ENCODE measurements at regions not wholly inside any gene's neighbourhood (a gene's known extent, or its start where the extent isn't known, plus 50 kb on each side); places are given as distances from the start of the nearest gene placed in this dataset.

- DNase-seq (ENCODE audit: low read depth in 4 of 4, low spot score in 3 of 4): no peak
Observed at GRCh38 chr4:155616117-155616516, 50.5 kb upstream of the GUCY1A1 start.

- DNase-seq (ENCODE audit: low read depth in 4 of 4, low spot score in 3 of 4): no peak
Observed at GRCh38 chr4:155615081-155615887, 51.4 kb upstream of the GUCY1A1 start.

GRCh38 chr4:155614111-155614762 is 52.4 kb upstream of the GUCY1A1 start:
- no peak for DNase-seq (ENCODE audit: low read depth in 4 of 4, low spot score in 3 of 4)

DNA sequence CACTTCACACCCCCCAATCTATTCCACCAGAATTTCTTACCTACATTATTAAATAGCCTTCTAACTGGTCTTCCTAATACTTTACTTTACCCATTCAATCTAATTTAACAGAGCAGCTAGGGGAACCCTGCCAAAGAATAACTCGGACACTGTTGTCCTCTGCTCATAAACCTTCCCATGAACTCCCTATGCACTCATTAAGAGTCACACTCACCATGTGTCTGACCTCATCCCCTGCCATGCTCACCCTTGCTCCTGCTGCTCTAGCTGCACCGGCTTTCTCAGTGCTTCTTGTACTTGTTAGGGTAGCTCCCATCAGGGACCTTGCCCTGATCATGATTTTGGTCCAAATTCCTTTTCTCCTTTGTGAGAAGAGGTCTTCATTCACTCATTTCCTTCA is 54.6 kb upstream of the GUCY1A1 start:
- DNase-seq (ENCODE audit: low read depth in 4 of 4, low spot score in 3 of 4): no peak

GRCh38 chr4:155611501-155611900 is 55.1 kb upstream of the GUCY1A1 start:
- no peak for DNase-seq (ENCODE audit: low read depth in 4 of 4, low spot score in 3 of 4)

- DNase-seq (ENCODE audit: low read depth in 4 of 4, low spot score in 3 of 4): no peak
Observed at GRCh38 chr4:155610143-155610542, 56.5 kb upstream of the GUCY1A1 start.

- DNase-seq (ENCODE audit: low read depth in 4 of 4, low spot score in 3 of 4): no peak
Observed at GRCh38 chr4:155609455-155610059, 57.1 kb upstream of the GUCY1A1 start.

DNA sequence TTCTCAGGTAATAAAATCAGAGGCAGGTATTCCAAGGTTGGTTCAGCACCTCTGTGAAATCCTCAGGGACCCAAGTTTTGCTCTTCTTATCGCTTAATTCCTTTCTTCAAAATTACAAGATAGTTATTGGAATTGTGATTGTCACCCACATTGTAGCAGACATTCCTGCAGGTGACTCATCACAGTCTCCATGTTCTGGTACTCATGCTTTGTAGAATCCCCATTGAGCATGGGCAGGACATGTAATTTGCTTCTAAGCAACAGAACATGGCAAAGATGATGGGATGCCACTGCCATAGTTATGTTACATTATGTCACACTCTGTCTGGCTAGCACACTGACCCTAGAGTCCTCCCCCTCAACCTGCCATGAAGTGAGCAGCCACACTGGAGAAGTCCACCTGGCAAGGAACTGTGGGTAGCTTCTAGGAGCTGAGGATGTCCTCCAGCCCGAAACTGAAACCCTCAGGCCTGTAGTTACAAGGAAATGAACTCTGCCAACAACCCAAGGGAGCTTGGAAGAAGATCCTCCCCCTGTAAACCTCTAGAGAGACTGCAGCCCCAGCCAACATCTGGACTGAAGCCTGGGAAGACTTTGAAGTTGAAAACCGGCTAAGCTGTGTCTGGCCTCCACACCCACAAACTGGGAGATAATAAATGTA is 58.3 kb upstream of the GUCY1A1 start:
- no peak for DNase-seq (ENCODE audit: low read depth in 4 of 4, low spot score in 3 of 4)

GRCh38 chr4:155607481-155607880 is 59.2 kb upstream of the GUCY1A1 start:
- no peak for DNase-seq (ENCODE audit: low read depth in 4 of 4, low spot score in 3 of 4)

- DNase-seq (ENCODE audit: low read depth in 4 of 4, low spot score in 3 of 4): no peak
Observed at GRCh38 chr4:155604718-155605626, 61.7 kb upstream of the GUCY1A1 start.

DNA sequence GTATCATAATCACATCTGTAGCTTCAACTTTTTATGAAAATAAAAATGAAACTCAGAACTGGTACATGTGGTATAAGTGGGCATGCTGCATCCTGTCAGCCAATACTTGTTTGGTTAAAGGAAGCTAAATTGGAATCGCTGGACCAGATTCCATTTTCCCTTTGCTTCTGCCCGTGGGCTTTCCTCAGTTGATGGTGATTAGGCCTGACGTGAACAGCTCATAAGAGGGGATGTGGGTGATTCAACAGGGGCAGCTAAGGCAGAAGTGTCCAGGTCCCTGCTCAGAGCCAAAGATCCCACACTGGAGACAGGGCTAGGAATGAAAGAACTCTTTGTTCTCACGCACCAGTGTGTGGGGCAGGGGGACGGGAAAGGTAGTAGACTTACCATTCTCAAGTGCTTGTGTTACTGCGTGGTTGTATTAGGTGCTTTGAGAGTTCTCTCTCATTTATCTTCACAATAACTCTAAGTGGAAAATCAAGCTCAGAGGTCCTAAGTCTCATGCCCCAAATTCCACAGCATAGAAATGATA is 63.2 kb upstream of the GUCY1A1 start:
- DNase-seq (ENCODE audit: low read depth in 4 of 4, low spot score in 3 of 4): no peak

- no peak for DNase-seq (ENCODE audit: low read depth in 4 of 4, low spot score in 3 of 4)
Observed at GRCh38 chr4:155602351-155603140, 64.1 kb upstream of the GUCY1A1 start.

DNA sequence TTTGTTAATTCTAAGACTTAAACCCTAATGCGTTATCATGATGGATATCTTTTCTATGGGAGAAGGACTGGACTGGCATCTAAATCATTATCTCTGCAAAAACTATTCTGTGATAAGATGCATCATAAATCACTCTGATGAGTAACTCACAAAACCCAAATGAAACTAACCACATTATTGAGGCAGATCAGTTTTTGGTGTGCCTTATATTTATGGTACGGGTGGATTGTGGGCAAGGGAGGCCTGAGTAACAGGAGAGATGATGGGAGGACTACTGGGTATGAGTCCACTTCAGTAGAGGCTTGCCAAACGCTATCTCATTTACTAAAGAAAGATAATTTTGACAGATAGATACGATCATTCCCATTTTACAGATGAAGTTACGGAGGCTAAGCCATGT is 66.4 kb upstream of the GUCY1A1 start:
- no peak for DNase-seq (ENCODE audit: low read depth in 4 of 4, low spot score in 3 of 4)

DNA sequence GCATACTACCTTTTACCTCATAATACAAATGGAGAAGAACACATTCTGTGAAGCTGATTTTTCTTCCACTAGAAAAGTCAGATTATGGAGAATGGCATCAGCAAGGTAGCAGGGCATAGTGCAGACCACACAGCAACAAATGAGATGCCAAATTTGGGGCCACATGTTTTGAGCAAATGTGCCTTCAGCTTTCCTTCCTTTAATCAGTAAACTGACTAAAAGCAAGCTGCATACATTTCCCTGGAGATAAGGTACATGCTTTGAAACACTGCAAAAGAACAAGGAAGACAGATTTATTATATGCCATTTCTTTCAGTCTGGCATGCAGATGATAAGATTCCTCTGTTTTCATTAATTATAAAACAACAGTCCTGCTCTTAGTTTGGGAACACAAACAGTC is 67.1 kb upstream of the GUCY1A1 start:
- no peak for DNase-seq (ENCODE audit: low read depth in 4 of 4, low spot score in 3 of 4)

- DNase-seq (ENCODE audit: low read depth in 4 of 4, low spot score in 3 of 4): no peak
Observed at GRCh38 chr4:155599085-155599484, 67.6 kb upstream of the GUCY1A1 start.

DNA sequence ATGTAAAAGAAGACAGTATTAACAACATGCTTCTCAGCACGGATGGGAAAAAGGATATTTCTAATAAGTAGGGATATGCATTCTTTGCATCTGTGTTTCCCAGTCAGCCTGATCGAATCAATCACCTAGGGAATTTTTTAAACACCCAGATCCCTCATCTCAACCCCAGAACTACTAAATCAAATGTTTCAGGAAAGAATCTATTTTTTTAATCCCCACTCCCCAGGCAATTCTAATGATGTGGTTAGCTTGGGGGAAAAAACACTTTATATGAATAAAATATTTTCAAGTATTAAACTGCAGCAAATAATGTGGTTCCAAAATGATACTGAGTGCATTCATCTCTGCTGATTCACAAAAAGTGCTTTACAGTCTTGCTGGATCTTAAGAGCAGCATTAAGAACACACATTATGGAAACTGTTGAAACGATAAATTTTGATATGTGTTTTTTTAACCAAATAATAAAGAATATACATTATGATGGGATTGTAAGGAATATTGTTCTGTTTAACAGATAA is 68.7 kb upstream of the GUCY1A1 start:
- DNase-seq (ENCODE audit: low read depth in 4 of 4, low spot score in 3 of 4): no peak

GRCh38 chr4:155597281-155597680 is 69.4 kb upstream of the GUCY1A1 start:
- DNase-seq (ENCODE audit: low read depth in 4 of 4, low spot score in 3 of 4): no peak

DNA sequence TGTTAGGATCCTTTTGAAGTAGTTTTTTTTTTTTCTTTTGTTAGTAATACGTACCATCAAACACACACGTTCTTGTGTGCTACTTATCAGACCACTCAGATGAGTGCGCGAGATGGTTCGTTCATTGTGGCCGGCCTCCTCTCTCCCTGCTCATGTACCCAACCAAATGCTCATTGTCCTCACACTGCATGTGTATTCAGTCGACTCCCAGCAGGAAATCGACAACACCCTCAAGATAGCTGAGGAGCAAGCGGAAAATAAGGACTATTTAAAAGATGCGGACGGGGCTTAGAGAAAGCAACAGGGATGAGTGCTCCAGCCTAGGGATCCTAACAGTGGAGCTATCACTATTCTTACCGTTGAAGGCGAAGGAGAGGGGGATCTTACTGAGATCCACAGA is 72.9 kb upstream of the GUCY1A1 start:
- DNase-seq (ENCODE audit: low read depth in 4 of 4, low spot score in 3 of 4): no peak

DNA sequence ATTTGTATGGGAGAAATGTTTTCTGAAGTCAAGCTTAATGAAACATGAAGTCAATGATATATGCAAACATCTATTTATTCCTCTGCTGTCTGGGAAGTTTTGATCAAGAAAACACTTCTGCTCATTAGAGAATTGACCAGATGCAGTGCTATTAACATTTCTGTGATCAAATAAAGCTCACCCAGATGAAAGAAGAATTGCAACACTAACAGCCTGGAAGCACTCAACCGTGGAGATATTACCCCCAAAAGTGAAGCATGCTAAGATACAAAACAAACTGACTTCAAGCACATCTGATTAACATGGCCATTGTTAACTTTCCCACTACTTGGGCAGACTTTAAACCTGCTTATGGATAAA is 73.7 kb upstream of the GUCY1A1 start:
- no peak for DNase-seq (ENCODE audit: low read depth in 4 of 4, low spot score in 3 of 4)
